ENCODE measurements at regions not wholly inside any gene's neighbourhood (a gene's known extent, or its start where the extent isn't known, plus 50 kb on each side); places are given as distances from the start of the nearest gene placed in this dataset.

GRCh38 chr9:90259311-90260246 lies 383.0 kb downstream of the DIRAS2 start:
- H2AK5ac ChIP-seq (ENCODE audit: low read depth, low read length), result no peak overlapping the region
- no peaks in the 10 kb centered on the region for H3K36me3 ChIP-seq (ENCODE audit: control insufficient read depth in 2 of 4, insufficient read depth in 4 of 4, low read length in 3 of 4)
- no peaks in the 10 kb centered on the region for H3K4me1 ChIP-seq (replicated peaks in 1 of 4; ENCODE audit: control insufficient read depth in 3 of 4, insufficient read depth in 4 of 4, low read length in 3 of 4)
- no peak overlapping the region for H4K5ac ChIP-seq (ENCODE audit: insufficient read length, low read depth, low read length)
- no peaks in the 10 kb centered on the region for H3K23me2 ChIP-seq (ENCODE audit: low read depth, low read length)
- H2BK20ac ChIP-seq (ENCODE audit: low read length), result no peak overlapping the region
- H3K56ac ChIP-seq (replicated peaks; ENCODE audit: insufficient read length, low read depth, low read length), result no peak overlapping the region
- no peaks in the 10 kb centered on the region for H3K79me2 ChIP-seq (ENCODE audit: control insufficient read depth in 1 of 2, insufficient read depth in 2 of 2, low read length in 2 of 2)
- no peak overlapping the region for H3K27ac ChIP-seq (ENCODE audit: low read depth, low read length)
- H3K4me3 ChIP-seq (ENCODE audit: extremely low read depth in 1 of 4, insufficient read depth in 2 of 4, low read depth in 3 of 4, low read length in 4 of 4), result no peak overlapping the region
- no peaks in the 10 kb centered on the region for H3K79me1 ChIP-seq (ENCODE audit: low read depth, low read length)
- no peak overlapping the region for H4K91ac ChIP-seq (replicated peaks; ENCODE audit: insufficient read length, low read length)
- TF ChIP-seq SRF (IDR thresholded peaks at IDR 0.05; ENCODE audit: low read depth, low read length), result no peak
- no peak for TF ChIP-seq CEBPB (IDR thresholded peaks at IDR 0.05; ENCODE audit: low read depth, low read length)
- no peak for TF ChIP-seq CREB1 (IDR thresholded peaks at IDR 0.05)
- no peak for TF ChIP-seq ZNF274 (IDR thresholded peaks at IDR 0.05; ENCODE audit: borderline replicate concordance, extremely low read depth, low read length)
- TF ChIP-seq TBP (IDR thresholded peaks at IDR 0.05; ENCODE audit: low read depth, low read length), result no peak
- no peak for TF ChIP-seq CTCF (IDR thresholded peaks at IDR 0.05; ENCODE audit: control extremely low read depth in 1 of 3, insufficient read depth in 1 of 3, low read depth in 1 of 3, low read length in 3 of 3)
- no peak overlapping the region for H3K18ac ChIP-seq (ENCODE audit: extremely low read depth, low read length)
- H2BK15ac ChIP-seq (ENCODE audit: low read length), result no peak overlapping the region
- ChIA-PET CTCF (ENCODE audit: partially characterized antibody) (interaction anchor here (1.0 to 2.3 kb wide), 2 partner anchors 9 to 18 kb away, joined by 3 to 6 read pairs; no protein-coding TSS in a partner anchor), POLR2A (ENCODE audit: partially characterized antibody) (no interaction called here)
- H3K9me3 ChIP-seq (ENCODE audit: insufficient read depth in 2 of 2, low read depth in 1 of 2, low read length in 1 of 2), result peaks cover 3 to 9% of the 10 kb centered on the region in 2 experiments; a peak in 2 of 4 replicates
- H4K20me1 ChIP-seq (replicated peaks in 1 of 2; ENCODE audit: control insufficient read depth in 1 of 2, insufficient read depth in 2 of 2, low read length in 2 of 2), result no peaks in the 10 kb centered on the region
- no peak overlapping the region for H2BK12ac ChIP-seq (ENCODE audit: low read depth, low read length)
- H4K8ac ChIP-seq (ENCODE audit: extremely low read depth, insufficient read depth, low read length), result no peak overlapping the region
- DNase-seq (ENCODE audit: low read depth in 1 of 2, low spot score in 2 of 2), result no peak
- no peak overlapping the region for H2BK120ac ChIP-seq (replicated peaks; ENCODE audit: low read depth, low read length)
- WGBS, 2 experiments (ENCODE audit: extremely low coverage in 1 of 2, insufficient coverage in 1 of 2, insufficient read length in 1 of 2, insufficient replicate concordance in 2 of 2, low coverage in 1 of 2, low lambda C conversion rate in 2 of 2, missing lambda C conversion rate in 1 of 2), result 92% methylated on average over 7 of the region's 7 CpGs; no CpG with 5 or more reads in 1 of the 2 experiments
- H3K14ac ChIP-seq (ENCODE audit: insufficient read length), result no peak overlapping the region
- no peak overlapping the region for H2AFZ ChIP-seq (ENCODE audit: low read length)
- no peak overlapping the region for H3K4me2 ChIP-seq (ENCODE audit: insufficient read depth in 1 of 2, low read depth in 2 of 2, low read length in 2 of 2)
- H2BK5ac ChIP-seq (ENCODE audit: low read depth, low read length), result no peak overlapping the region
- FAIRE-seq, result no peak
- no peaks in the 10 kb centered on the region for H3K27me3 ChIP-seq (replicated peaks in 1 of 4; ENCODE audit: control insufficient read depth in 3 of 4, extremely low read depth in 1 of 4, insufficient read depth in 3 of 4, low read length in 3 of 4)
- no peak overlapping the region for H3K9ac ChIP-seq (replicated peaks in 1 of 4; ENCODE audit: extremely low read depth in 1 of 4, low read depth in 3 of 4, low read length in 3 of 4)
- H3K4ac ChIP-seq (replicated peaks; ENCODE audit: insufficient read length, low read depth, low read length), result no peak overlapping the region
- H3K23ac ChIP-seq (ENCODE audit: insufficient read length), result no peak overlapping the region

All from H1 (cell line).